Fibroblast of skin of back (primary cell): ENCODE measurements at regions not wholly inside any gene's neighbourhood (a gene's known extent, or its start where the extent isn't known, plus 50 kb on each side); places are given as distances from the start of the nearest gene placed in this dataset.

ENCODE experiments used
- DNase-seq: peaks from one replicate; pipeline ENCODE4 v3.0.0-alpha.2; 2013

GRCh38 chr15:93302080-93302765 is 213.2 kb upstream of the RGMA start:
- no peak for DNase-seq

- DNase-seq = no peak
These were observed 211.8 kb upstream of the RGMA start for GRCh38 chr15:93300796-93301195.

GRCh38 chr15:93299675-93300074 is 210.7 kb upstream of the RGMA start:
- no peak for DNase-seq

- DNase-seq = no peak
These were observed 209.9 kb upstream of the RGMA start for GRCh38 chr15:93298901-93299300.

GRCh38 chr15:93296759-93297500 is 207.9 kb upstream of the RGMA start:
- no peak for DNase-seq

- DNase-seq = no peak
These were observed 205.9 kb upstream of the RGMA start for GRCh38 chr15:93294896-93295295.

- no peak for DNase-seq
These were observed 205.1 kb upstream of the RGMA start for GRCh38 chr15:93294066-93294465.

- DNase-seq = no peak
These were observed 202.4 kb upstream of the RGMA start for GRCh38 chr15:93291380-93291779.

- DNase-seq = no peak
These were observed 201.6 kb upstream of the RGMA start for GRCh38 chr15:93290618-93290946.

GRCh38 chr15:93289941-93290617 is 201.1 kb upstream of the RGMA start:
- no peak for DNase-seq

GRCh38 chr15:93288728-93289294 is 199.8 kb upstream of the RGMA start:
- no peak for DNase-seq

GRCh38 chr15:93286446-93286845 is 197.4 kb upstream of the RGMA start:
- DNase-seq = peak; percentile 84

GRCh38 chr15:93283854-93284253 is 194.8 kb upstream of the RGMA start:
- DNase-seq = no peak

- DNase-seq = no peak
These were observed 193.8 kb upstream of the RGMA start for GRCh38 chr15:93282808-93283207.

GRCh38 chr15:93278783-93279182 is 189.8 kb upstream of the RGMA start:
- DNase-seq = no peak

GRCh38 chr15:93278006-93278405 is 189.0 kb upstream of the RGMA start:
- no peak for DNase-seq

GRCh38 chr15:93274257-93274656 is 185.2 kb upstream of the RGMA start:
- no peak for DNase-seq

- DNase-seq = no peak
These were observed 182.9 kb upstream of the RGMA start for GRCh38 chr15:93271871-93272270.

GRCh38 chr15:93270937-93271467 is 182.0 kb upstream of the RGMA start:
- no peak for DNase-seq

GRCh38 chr15:93268066-93268465 is 179.1 kb upstream of the RGMA start:
- DNase-seq = peak; percentile 6

GRCh38 chr15:93266291-93266690 is 177.3 kb upstream of the RGMA start:
- no peak for DNase-seq

- peak; percentile 97 for DNase-seq
These were observed 176.1 kb upstream of the RGMA start for GRCh38 chr15:93265111-93265556.

GRCh38 chr15:93261845-93262244 is 172.8 kb upstream of the RGMA start:
- DNase-seq = no peak
